ENCODE measurements at regions not wholly inside any gene's neighbourhood (a gene's known extent, or its start where the extent isn't known, plus 50 kb on each side); places are given as distances from the start of the nearest gene placed in this dataset.

DNA sequence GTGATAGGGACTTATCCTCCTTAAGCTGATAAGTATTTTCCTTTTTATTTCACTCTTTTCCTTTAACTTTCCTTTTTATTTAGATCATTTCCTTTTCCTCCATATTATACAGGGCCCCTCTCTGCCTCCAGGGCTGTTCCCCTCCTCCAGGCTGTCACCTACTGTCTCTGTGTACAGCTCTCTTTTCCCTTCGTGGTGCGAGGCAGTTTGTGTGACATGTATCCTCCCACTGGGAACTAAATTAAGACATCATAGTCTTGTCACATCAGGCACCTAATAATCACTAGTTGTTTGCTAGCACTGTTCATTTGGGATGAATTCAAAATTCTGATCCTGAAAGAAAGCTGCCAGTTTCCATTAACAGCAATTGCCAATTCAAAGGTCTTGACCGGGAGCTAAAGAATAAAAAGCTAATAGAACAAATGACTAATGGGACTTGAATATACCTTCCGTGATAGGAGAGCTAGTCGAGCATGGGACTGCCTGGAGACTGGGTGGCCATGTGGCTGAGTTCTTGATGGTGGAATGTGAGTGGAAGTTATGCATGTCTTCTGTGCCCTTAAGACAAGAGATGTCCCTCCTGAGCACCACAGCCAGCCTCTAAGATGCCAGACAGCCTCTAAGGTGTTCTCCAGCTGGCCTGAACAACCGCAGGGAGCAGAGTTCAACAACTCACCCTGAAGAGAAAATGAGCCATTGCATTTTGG lies 77.7 kb upstream of the LRRC55 start:
- no peak for TF ChIP-seq POLR2A (IDR thresholded peaks at IDR 0.05)
- TF ChIP-seq, protein P1, sequence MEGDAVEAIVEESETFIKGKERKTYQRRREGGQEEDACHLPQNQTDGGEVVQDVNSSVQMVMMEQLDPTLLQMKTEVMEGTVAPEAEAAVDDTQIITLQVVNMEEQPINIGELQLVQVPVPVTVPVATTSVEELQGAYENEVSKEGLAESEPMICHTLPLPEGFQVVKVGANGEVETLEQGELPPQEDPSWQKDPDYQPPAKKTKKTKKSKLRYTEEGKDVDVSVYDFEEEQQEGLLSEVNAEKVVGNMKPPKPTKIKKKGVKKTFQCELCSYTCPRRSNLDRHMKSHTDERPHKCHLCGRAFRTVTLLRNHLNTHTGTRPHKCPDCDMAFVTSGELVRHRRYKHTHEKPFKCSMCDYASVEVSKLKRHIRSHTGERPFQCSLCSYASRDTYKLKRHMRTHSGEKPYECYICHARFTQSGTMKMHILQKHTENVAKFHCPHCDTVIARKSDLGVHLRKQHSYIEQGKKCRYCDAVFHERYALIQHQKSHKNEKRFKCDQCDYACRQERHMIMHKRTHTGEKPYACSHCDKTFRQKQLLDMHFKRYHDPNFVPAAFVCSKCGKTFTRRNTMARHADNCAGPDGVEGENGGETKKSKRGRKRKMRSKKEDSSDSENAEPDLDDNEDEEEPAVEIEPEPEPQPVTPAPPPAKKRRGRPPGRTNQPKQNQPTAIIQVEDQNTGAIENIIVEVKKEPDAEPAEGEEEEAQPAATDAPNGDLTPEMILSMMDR (IDR thresholded peaks at IDR 0.05), result no peak
